ENCODE measurements at regions not wholly inside any gene's neighbourhood (a gene's known extent, or its start where the extent isn't known, plus 50 kb on each side); places are given as distances from the start of the nearest gene placed in this dataset.

DNA sequence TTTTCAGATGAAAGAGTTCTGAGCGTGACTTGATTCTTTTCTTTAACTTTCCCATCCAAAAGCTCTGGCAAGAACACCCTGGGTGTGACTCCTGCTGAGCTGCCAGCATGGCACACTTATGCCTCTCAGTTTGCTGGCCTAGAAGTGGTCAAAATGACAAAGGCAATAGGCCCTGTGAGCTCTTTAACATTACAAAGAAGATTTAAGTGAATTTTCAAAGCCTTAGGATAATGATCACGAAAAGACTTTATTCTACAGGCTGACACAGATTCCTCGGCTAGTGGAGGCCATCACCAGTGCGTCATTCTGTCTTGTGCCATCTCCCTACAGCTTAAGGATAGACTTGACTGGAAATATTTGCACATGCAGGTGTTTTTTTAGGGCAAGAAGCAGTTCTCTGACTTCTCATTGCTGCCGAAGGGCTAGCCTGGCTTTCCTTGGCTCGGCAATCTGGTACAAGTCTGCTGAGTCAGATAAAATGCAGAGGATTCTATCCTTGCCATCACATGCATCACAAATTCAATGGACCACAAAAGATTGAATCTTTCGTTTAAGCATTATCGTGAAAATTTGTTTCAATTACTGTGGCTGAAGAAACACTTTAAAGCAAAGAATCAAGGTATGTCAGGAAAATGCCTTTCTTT is 311.5 kb downstream of the COX7C start:
- TF ChIP-seq, protein P1, sequence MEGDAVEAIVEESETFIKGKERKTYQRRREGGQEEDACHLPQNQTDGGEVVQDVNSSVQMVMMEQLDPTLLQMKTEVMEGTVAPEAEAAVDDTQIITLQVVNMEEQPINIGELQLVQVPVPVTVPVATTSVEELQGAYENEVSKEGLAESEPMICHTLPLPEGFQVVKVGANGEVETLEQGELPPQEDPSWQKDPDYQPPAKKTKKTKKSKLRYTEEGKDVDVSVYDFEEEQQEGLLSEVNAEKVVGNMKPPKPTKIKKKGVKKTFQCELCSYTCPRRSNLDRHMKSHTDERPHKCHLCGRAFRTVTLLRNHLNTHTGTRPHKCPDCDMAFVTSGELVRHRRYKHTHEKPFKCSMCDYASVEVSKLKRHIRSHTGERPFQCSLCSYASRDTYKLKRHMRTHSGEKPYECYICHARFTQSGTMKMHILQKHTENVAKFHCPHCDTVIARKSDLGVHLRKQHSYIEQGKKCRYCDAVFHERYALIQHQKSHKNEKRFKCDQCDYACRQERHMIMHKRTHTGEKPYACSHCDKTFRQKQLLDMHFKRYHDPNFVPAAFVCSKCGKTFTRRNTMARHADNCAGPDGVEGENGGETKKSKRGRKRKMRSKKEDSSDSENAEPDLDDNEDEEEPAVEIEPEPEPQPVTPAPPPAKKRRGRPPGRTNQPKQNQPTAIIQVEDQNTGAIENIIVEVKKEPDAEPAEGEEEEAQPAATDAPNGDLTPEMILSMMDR (IDR thresholded peaks at IDR 0.05; ENCODE audit: insufficient read depth, low read length), result no peak
- TF ChIP-seq REST (IDR thresholded peaks at IDR 0.05; ENCODE audit: insufficient replicate concordance, low read depth) (no peak), GABPA (IDR thresholded peaks at IDR 0.05; ENCODE audit: low read depth) (no peak), SPI1 (IDR thresholded peaks at IDR 0.05; ENCODE audit: borderline replicate concordance, low read depth) (no peak), POLR2AphosphoS5 (IDR thresholded peaks at IDR 0.05; ENCODE audit: low read depth) (no peak)

All from HL-60 (cell line).